ENCODE measurements at regions not wholly inside any gene's neighbourhood (a gene's known extent, or its start where the extent isn't known, plus 50 kb on each side); places are given as distances from the start of the nearest gene placed in this dataset.

DNA sequence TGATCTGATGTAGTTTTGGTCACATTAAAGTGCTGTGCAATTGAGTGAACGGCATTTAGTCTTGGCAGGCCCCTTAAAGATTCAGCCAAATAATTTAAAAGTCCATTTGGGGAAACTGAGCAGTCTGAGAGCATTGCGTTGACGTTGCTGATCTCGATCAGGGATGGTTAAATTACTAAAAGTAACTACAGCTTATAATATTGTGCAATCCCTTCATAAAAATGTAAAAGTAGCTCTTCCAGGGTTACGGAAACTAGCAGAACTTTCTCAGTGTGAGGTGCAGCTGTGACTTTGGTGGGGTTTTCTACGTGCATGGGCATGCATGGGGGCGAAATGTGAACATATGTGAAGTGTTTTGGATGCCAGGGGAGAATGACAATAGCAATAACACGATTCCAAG, 184.5 kb upstream of the RNF32 start:
- no peak for DNase-seq (ENCODE audit: insufficient read length, low spot score)
- TF ChIP-seq, protein P1, sequence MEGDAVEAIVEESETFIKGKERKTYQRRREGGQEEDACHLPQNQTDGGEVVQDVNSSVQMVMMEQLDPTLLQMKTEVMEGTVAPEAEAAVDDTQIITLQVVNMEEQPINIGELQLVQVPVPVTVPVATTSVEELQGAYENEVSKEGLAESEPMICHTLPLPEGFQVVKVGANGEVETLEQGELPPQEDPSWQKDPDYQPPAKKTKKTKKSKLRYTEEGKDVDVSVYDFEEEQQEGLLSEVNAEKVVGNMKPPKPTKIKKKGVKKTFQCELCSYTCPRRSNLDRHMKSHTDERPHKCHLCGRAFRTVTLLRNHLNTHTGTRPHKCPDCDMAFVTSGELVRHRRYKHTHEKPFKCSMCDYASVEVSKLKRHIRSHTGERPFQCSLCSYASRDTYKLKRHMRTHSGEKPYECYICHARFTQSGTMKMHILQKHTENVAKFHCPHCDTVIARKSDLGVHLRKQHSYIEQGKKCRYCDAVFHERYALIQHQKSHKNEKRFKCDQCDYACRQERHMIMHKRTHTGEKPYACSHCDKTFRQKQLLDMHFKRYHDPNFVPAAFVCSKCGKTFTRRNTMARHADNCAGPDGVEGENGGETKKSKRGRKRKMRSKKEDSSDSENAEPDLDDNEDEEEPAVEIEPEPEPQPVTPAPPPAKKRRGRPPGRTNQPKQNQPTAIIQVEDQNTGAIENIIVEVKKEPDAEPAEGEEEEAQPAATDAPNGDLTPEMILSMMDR (IDR thresholded peaks at IDR 0.05; ENCODE audit: insufficient read depth, missing control alignments) = no peak
- no peak for FAIRE-seq

DNA sequence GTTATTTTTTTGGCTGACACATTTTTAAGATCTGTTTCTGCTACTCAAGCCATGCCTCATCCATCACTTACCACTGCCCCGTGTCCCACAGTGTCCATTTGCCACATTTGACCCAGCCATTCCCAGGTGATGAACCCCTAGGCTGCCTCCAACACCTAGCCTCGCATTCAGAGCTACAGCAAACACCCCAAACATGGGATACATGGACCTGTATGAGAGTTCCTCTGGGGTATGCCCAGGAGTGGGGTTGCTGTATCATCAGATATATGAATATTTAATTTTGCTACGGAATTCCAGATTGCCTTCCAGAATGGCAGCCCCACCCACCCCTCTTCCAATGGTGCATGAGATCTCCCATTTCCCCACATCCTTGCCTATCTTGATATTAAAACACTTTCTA, 190.1 kb upstream of the RNF32 start:
- TF ChIP-seq, protein P1 (IDR thresholded peaks at IDR 0.05; ENCODE audit: insufficient read depth, missing control alignments) = no peak
- DNase-seq (ENCODE audit: insufficient read length, low spot score) = no peak
- FAIRE-seq = no peak

DNA sequence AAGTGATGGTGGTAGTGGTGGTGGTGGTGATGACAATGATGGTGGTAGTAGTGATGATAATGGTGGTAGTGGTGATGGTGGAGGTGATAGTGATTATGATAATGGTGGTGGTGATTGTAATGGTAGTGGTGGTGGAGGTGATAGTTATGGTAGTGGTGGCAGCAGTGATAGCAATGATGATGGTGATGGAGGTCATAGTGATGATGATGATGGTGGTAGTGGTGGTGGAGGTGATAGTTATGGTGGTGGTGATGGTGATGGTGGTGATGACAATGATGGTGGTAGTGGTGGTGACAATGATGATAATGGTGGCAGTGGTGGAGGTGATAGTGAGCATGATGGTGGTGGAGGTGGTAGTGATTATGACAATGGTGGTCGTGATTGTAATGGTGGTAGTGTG, 191.7 kb upstream of the RNF32 start:
- FAIRE-seq (no peak), DNase-seq (ENCODE audit: insufficient read length, low spot score) (no peak)
- TF ChIP-seq, protein P1 (IDR thresholded peaks at IDR 0.05; ENCODE audit: insufficient read depth, missing control alignments) = no peak

DNA sequence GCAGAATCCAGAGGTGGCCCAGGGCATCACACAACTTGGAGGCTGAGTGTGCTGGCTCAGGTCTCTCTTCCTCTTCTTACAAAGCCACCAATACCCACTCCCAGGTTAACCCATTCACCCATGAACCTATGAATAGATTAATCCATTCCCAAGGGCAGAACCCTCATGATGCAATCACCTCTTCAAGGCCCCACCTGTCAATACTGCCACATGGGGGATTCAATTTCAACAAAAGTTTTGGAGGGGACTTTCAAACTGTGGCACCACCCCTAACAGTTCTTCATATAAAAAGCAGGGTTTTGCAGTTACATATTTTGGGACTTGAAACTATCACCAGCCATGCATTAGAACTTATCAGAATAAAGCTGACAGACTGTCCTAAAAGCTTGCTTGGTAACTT, 193.6 kb upstream of the RNF32 start:
- no peak for FAIRE-seq
- DNase-seq (ENCODE audit: insufficient read length, low spot score) = no peak
- TF ChIP-seq, protein P1 (IDR thresholded peaks at IDR 0.05; ENCODE audit: insufficient read depth, missing control alignments) = no peak

DNA sequence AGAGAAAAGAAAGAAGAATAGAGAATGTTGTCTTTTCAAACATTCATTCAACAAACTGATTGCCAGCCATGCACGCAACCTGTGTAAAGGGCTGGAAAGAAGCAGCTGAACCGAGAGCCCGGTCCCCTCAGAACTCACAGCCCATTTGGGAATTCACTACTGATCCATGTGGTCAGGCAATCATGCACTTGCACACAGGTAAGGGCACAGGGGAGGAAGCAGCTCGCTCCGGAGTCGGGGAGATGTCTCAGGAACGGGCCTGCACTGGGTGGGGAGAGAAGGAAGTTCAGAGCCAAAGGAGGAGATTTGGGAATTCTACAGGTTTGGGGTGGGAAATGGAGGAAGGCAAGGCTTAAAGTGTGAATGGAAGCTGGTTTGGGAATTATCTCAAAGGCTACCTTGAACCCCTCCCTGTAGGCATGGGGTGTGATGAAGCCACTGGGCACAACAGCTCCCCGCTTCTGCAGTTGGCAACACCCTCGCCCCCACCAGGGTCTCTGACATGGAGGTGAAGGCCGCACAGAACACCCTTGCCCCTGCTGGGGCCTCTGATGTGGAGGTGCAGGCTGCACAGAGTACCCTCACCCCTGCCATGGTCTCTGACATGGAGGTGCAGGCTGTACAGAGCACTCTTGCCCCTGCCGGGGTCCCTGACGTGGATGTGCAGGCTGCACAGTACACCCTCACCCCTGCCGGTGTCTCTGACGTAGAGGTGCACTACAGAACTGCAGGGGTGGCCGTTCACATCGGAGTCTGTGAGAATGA, 194.4 kb upstream of the RNF32 start:
- DNase-seq (ENCODE audit: insufficient read length, low spot score) (no peak), FAIRE-seq (no peak)
- TF ChIP-seq, protein P1 (IDR thresholded peaks at IDR 0.05; ENCODE audit: insufficient read depth, missing control alignments) = no peak

DNA sequence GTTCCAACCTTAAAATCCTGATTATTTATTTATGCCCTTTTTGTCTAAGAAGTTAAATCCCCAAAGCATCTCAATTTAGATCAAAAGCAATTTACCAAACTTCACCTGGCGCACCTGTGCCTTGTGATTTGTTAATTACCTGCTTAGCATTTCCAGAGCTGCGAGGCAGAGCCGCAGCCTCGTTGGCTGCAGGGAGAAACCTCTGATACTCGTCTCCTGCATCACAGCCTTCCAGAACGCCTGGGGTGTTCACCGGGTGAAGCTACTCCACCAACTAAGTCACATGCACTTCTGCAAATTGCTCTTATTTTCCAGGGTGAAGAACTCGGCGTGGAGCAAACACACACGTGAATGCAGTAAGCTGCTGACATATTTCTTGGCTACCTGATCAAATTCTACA, 198.1 kb upstream of the RNF32 start:
- TF ChIP-seq, protein P1 (IDR thresholded peaks at IDR 0.05; ENCODE audit: insufficient read depth, missing control alignments) = no peak
- FAIRE-seq = no peak
- no peak for DNase-seq (ENCODE audit: insufficient read length, low spot score)

DNA sequence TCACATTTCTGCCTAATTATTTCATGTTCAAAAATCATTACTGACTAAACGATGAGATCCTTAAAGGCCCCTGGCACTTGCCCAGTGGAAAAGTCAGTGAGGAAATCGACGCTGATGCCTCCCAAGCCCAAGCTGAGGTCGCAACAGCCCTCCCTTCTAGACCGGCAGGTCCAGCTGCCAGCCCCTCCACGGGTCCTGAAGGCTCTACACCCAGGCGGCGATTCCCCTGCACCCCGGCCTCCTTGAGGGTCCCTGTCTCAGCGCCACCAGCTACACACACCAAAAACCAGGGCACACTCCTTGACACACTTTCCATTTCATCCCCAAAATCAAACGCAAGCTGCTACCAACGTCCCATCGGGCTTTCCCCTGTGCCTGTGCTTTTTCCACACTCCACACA, 200.1 kb upstream of the RNF32 start:
- no peak for FAIRE-seq
- DNase-seq (ENCODE audit: insufficient read length, low spot score) = no peak
- TF ChIP-seq, protein P1 (IDR thresholded peaks at IDR 0.05; ENCODE audit: insufficient read depth, missing control alignments) = no peak

Data from D721Med (cell line).